ENCODE measurements at regions not wholly inside any gene's neighbourhood (a gene's known extent, or its start where the extent isn't known, plus 50 kb on each side); places are given as distances from the start of the nearest gene placed in this dataset.

DNA sequence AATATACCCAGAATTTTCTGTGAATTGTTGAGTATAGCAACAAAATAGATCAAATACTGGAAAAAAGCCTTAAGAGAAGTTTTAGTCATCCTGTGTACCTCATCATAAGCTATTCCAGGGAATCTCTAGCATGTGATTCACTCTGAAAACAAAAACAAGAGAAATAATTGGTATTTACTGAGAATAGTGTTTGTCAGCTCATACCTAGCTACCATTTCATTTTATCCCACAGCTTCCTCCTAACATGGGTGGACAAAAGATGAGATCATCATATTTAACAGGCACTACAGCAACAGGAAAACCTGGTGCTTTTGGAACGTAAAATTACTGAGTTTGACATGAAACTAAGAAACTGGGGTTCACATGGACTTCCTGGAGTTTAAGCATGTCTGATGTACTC is 753.5 kb upstream of the NECTIN3 start:
- H3K79me2 ChIP-seq (ENCODE audit: low read length), result no peaks in the 10 kb centered on the region
- peak overlapping the region; percentile 44 for H2AFZ ChIP-seq (ENCODE audit: low read length)
- intact Hi-C loops (cut with micrococcal nuclease), result loop anchor here (2.0 to 10.0 kb wide), 4 partner anchors 513 to 1217 kb away; partner anchors contain the start of gene NECTIN3
- no peaks in the 10 kb centered on the region for H3K9me2 ChIP-seq (replicated peaks; ENCODE audit: low read length)
- H4K20me1 ChIP-seq (ENCODE audit: low read length), result no peaks in the 10 kb centered on the region
- no peaks in the 10 kb centered on the region for H3K9me3 ChIP-seq (ENCODE audit: low read length)
- ChIA-PET POLR2A (ENCODE audit: unreplicated experiment) (interaction anchor here (0.6 kb wide), 1 partner anchor 583 kb away, joined by 6 read pairs; no protein-coding TSS in a partner anchor), CTCF (no interaction called here)
- H3K27ac ChIP-seq (ENCODE audit: low read length), result no peak overlapping the region
- no peaks in the 10 kb centered on the region for H3K36me3 ChIP-seq (ENCODE audit: low read depth, low read length)
- no peak overlapping the region for H3K4me3 ChIP-seq (ENCODE audit: low read length)
- TF ChIP-seq, protein P1, sequence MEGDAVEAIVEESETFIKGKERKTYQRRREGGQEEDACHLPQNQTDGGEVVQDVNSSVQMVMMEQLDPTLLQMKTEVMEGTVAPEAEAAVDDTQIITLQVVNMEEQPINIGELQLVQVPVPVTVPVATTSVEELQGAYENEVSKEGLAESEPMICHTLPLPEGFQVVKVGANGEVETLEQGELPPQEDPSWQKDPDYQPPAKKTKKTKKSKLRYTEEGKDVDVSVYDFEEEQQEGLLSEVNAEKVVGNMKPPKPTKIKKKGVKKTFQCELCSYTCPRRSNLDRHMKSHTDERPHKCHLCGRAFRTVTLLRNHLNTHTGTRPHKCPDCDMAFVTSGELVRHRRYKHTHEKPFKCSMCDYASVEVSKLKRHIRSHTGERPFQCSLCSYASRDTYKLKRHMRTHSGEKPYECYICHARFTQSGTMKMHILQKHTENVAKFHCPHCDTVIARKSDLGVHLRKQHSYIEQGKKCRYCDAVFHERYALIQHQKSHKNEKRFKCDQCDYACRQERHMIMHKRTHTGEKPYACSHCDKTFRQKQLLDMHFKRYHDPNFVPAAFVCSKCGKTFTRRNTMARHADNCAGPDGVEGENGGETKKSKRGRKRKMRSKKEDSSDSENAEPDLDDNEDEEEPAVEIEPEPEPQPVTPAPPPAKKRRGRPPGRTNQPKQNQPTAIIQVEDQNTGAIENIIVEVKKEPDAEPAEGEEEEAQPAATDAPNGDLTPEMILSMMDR (conservative IDR thresholded peaks at IDR 0.05; ENCODE audit: low read depth, low read length), result no peak
- TF ChIP-seq EZH2 (IDR thresholded peaks at IDR 0.05; ENCODE audit: low read length, unreplicated experiment) (no peak), EZH2phosphoT487 (IDR thresholded peaks at IDR 0.05; ENCODE audit: borderline replicate concordance, low read length) (no peak)
- H3K4me2 ChIP-seq (ENCODE audit: low read length), result peak overlapping the region; percentile 13
- no peaks in the 10 kb centered on the region for H3K27me3 ChIP-seq (ENCODE audit: low read length)
- peaks cover 10% of the 10 kb centered on the region for H3K4me1 ChIP-seq (ENCODE audit: insufficient read depth, low read length)
- ATAC-seq (peak; percentile 87), DNase-seq (peak; percentile 60)
- no peak overlapping the region for H3K9ac ChIP-seq (ENCODE audit: low read length)
- BruUV-seq (replicated peaks), result no TSS peak
- H3F3A ChIP-seq (ENCODE audit: low read length, unreplicated experiment), result no peaks in the 10 kb centered on the region

DNA sequence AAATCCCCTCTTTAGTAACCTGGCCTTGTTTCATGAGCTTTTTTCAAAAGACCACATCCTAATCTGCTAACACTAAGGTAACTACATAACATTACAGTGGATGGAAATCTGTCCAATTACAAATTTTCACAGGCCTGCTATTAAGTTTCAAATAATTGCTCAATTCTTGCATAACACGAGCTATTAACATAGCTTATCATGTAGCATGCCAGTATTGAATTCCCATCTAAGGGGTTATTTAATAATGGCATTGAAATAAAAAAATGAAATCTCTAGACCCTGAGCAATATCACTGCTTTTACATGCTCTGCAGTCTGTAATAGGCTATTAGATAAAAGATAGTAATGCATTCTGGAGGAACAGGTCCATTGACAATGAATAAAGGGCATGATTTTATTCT is 748.3 kb upstream of the NECTIN3 start:
- Histone ChIP-seq H3K27me3 (ENCODE audit: low read length) (no peaks in the 10 kb centered on the region), H2AFZ (ENCODE audit: low read length) (no peak overlapping the region), H3K9me2 (replicated peaks; ENCODE audit: low read length) (no peaks in the 10 kb centered on the region), H4K20me1 (ENCODE audit: low read length) (no peaks in the 10 kb centered on the region), H3K36me3 (ENCODE audit: low read depth, low read length) (no peaks in the 10 kb centered on the region), H3K4me1 (ENCODE audit: insufficient read depth, low read length) (peaks cover 3% of the 10 kb centered on the region), H3K27ac (ENCODE audit: low read length) (no peak overlapping the region), H3K4me2 (ENCODE audit: low read length) (no peak overlapping the region), H3K79me2 (ENCODE audit: low read length) (no peaks in the 10 kb centered on the region), H3K4me3 (ENCODE audit: low read length) (no peak overlapping the region), H3K9ac (ENCODE audit: low read length) (no peak overlapping the region), H3K9me3 (ENCODE audit: low read length) (no peaks in the 10 kb centered on the region), H3F3A (ENCODE audit: low read length, unreplicated experiment) (no peaks in the 10 kb centered on the region)
- no TSS peak for BruUV-seq (replicated peaks)
- intact Hi-C loops (cut with micrococcal nuclease), result no loop called here
- CTCF ChIA-PET, result no interaction called here
- DNase-seq (no peak), ATAC-seq (no peak)
- TF ChIP-seq, protein P1 (conservative IDR thresholded peaks at IDR 0.05; ENCODE audit: low read depth, low read length), result no peak
- TF ChIP-seq EZH2phosphoT487 (IDR thresholded peaks at IDR 0.05; ENCODE audit: borderline replicate concordance, low read length) (no peak), EZH2 (IDR thresholded peaks at IDR 0.05; ENCODE audit: low read length, unreplicated experiment) (no peak)
- POLR2A ChIA-PET (ENCODE audit: unreplicated experiment), result no interaction called here

DNA sequence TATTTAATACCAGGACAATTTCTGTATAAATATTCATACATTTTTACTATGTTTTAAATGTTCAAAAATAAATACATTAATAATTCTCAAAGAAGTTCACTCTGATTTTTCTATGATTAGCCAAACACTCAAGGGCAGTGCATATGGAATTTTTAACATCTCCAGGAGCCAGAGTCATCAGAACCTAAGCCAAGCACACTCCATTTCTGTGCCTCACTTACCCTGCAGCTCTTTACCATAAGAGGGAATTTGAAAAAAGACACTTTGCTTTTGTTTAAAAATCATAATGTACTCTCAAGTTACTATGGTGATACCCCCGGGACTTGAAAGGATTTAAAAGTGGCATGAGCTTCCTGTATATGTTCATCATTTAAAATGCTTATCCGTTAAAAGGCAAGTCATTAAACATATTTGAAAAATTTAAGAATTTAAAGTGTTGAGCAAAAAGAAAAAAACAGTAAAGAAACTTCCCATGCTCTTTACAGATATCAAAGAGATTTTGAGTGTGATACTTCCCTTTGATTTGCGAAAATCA is 747.4 kb upstream of the NECTIN3 start:
- Histone ChIP-seq H3F3A (ENCODE audit: low read length, unreplicated experiment) (no peaks in the 10 kb centered on the region), H2AFZ (ENCODE audit: low read length) (no peak overlapping the region), H3K36me3 (ENCODE audit: low read depth, low read length) (no peaks in the 10 kb centered on the region), H3K4me2 (ENCODE audit: low read length) (no peak overlapping the region), H3K9me3 (ENCODE audit: low read length) (no peaks in the 10 kb centered on the region), H3K27me3 (ENCODE audit: low read length) (no peaks in the 10 kb centered on the region), H3K4me3 (ENCODE audit: low read length) (no peak overlapping the region), H3K9me2 (replicated peaks; ENCODE audit: low read length) (no peaks in the 10 kb centered on the region), H3K79me2 (ENCODE audit: low read length) (no peaks in the 10 kb centered on the region), H3K9ac (ENCODE audit: low read length) (no peak overlapping the region), H3K4me1 (ENCODE audit: insufficient read depth, low read length) (no peaks in the 10 kb centered on the region), H4K20me1 (ENCODE audit: low read length) (no peaks in the 10 kb centered on the region), H3K27ac (ENCODE audit: low read length) (no peak overlapping the region)
- BruUV-seq (replicated peaks), result no TSS peak
- POLR2A ChIA-PET (ENCODE audit: unreplicated experiment), result no interaction called here
- ATAC-seq (no peak), DNase-seq (no peak)
- intact Hi-C loops (cut with micrococcal nuclease), result no loop called here
- CTCF ChIA-PET, result no interaction called here
- no peak for TF ChIP-seq EZH2 (IDR thresholded peaks at IDR 0.05; ENCODE audit: low read length, unreplicated experiment)
- TF ChIP-seq EZH2phosphoT487 (IDR thresholded peaks at IDR 0.05; ENCODE audit: borderline replicate concordance, low read length), result no peak
- TF ChIP-seq, protein P1 (conservative IDR thresholded peaks at IDR 0.05; ENCODE audit: low read depth, low read length), result no peak

Data from PC-3 (cell line).